Hindlimb muscle (tissue), 1 donor: ENCODE measurements at regions not wholly inside any gene's neighbourhood (a gene's known extent, or its start where the extent isn't known, plus 50 kb on each side); places are given as distances from the start of the nearest gene placed in this dataset.

Experiments
- DNase-seq: peaks from one replicate; pipeline ENCODE4 v3.0.0-alpha.2; 2013

DNA sequence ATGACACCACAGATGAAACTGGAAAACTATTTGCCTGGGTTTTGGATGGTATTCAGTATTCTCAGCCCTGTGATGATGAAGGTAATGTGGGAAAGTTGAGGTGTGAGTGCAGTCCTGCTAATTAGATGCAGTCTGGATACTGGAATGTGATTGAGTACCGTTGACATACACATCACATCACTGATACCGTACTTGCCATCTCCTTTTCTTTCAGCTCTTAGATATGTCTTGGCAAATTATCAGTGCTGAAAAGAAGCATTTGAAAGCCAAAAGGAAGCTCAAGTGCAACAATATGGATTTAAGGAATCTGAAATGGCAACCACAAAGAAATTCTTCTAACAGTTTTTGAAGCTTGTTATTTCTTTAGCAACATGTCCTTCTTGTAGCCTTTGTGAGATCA lies 381.4 kb upstream of the TGFBR2 start:
- no peak for DNase-seq

GRCh38 chr3:30226601-30227151 lies 379.7 kb upstream of the TGFBR2 start:
- DNase-seq = no peak

DNA sequence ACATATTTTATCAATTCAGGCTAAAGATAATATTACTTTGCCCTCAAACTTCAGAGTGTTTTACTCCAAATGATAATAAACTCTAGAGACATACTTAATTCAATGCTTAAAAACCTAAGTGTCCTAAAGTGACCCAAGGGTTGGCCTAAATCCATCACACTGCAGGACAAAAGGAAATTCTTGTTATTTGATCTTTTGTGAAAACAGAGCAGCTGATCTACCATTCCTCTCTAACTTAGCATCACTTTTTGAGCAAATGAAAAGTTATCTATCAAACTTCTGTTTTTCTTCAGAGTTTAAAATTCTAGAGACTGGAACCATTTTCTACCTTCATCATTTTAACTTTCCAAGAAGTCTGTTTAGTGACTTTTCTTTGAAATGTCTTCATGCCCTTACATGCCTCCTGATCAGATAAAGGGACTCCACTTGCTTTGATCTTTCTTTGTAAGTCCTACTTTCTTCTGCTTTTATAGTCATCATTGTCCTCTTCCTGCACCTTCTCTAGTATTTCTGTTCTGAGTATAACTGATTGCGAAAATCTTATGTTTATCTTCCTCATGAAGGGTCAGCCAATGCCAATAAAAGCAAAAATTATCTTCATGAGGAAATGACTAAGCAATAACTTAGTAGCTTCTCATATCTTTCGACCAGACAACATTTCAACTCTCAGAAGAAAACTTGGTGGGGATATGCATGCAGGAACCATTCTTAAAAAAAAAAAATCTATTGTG lies 378.7 kb upstream of the TGFBR2 start:
- no peak for DNase-seq

DNA sequence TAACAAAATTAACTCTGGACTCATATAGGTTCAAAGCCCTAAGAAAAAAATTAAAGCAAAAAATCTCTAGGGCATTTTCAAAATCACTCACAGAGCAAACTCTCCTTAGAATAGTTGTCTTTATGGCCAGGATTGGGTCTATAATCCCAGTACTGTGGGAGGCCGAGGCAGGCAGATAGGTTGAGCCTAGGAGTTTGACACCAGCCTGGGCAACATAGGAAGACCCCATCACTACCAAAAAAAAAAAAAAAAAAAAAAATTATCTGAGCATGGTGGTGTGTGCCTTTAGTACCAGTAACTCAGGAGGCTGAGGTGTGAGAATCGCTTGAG lies 378.1 kb upstream of the TGFBR2 start:
- no peak for DNase-seq

- no peak for DNase-seq
Observed at GRCh38 chr3:30231277-30232141, 374.9 kb upstream of the TGFBR2 start.

DNA sequence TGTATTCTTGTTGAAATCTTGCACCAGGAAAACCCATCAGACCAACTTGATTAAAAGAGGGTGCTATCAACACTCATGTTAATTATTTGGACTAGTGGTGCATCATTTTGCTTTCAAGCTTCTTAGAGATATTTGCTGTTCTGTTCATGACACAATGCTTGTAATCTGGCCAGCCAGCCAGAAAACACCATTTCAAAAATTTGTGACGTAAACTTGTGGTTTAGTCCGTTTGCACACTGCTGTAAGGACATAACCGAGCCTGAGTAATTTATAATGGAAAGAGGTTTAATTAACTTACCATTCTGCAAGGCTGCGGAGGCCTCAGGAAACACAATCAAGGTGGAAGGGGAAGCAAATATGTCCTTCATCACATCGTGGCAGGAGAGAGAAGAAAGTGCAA lies 374.3 kb upstream of the TGFBR2 start:
- no peak for DNase-seq

DNA sequence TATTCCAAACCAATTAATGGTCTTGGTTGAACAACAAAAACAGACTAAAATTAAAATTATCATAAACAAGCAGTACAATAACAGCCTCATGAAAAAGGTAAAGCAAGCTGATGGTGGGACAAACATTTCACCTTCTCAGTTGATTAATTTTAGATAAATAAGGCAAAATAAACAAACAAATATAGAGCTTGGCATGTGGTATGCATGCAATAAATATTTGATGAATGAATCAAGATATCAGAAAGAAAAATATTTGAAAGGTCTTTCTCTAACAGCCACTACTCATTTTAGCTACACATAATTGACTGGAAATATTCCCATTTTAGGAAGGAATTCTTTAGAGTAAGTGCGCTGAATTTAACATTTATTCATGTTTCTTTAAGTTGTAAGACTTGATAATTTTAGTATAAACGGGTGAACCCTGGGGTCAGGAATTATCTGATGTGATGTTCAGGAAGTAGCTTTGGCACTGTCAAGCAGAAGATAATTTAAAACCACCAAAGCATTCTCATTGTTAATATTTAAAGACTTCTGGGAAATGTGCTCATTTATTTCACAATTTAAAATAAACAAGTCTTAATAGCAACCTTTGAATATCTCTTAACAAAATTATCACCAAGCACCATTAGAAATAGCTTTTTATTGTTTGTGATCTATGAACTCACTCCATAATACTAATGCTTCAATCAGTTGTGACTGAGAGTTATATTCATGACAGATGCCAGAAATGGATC lies 372.3 kb upstream of the TGFBR2 start:
- no peak for DNase-seq

- DNase-seq = no peak
Observed at GRCh38 chr3:30236011-30236410, 370.4 kb upstream of the TGFBR2 start.

GRCh38 chr3:30241721-30242120 lies 364.7 kb upstream of the TGFBR2 start:
- DNase-seq = no peak

- no peak for DNase-seq
Observed at GRCh38 chr3:30245858-30246622, 360.4 kb upstream of the TGFBR2 start.

DNA sequence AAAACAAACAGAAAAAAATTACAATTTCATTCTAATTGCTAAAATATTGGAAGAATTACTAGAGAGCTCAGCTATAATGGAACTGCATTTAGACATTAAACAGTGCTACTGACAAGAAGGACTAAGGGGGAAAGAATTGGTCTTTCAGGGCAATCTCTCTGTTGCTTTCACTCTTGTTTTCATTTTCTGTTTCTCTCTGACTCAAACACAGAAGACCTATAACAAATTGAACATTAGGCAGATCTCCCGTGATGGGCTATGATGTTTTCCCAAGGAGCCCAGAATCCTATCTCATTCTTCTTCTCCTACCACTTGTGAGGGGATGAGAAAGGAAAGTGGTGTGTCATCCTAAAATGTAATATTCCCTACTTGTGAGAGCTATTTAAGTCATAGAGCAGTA lies 358.0 kb upstream of the TGFBR2 start:
- no peak for DNase-seq

DNA sequence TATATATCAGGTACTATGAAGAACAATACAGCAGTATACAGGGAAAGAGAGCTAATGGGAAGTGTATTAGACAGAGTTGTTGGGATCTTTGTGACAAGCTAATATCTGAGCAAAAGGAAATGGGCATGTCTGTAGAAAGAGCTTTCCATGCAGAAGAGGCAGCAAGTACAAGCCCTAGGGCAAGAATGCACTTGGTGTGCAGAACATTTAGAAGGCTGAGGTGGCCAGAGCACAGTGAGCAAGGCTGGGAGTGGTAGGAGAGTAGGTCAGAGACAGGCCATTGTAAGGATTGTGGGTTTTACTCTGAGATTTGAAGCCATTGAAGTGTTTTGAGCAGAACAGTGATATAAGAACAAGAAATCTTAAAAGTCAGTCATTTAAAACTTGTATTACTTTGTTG lies 353.9 kb upstream of the TGFBR2 start:
- no peak for DNase-seq

DNA sequence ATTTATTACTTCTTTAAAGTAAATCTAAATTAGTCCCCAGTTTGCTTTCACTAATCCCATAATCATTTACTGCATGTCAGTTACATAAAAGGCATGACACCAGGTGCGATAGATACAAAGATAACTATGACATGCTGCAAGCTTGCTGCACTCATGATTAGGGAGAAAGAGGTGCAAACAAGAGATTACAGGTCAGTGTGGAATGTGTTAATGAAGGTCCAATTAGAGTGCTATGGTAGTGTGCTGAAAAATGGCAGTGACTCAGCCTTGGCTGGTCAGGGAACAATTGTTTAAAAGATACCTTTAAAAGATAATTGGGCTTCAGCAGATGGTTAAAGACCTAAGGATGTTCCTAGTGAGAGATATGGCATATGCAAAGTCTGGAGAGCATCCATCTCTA lies 352.6 kb upstream of the TGFBR2 start:
- no peak for DNase-seq

GRCh38 chr3:30256474-30256873 lies 349.9 kb upstream of the TGFBR2 start:
- no peak for DNase-seq

GRCh38 chr3:30258426-30259392 lies 347.7 kb upstream of the TGFBR2 start:
- DNase-seq = no peak

DNA sequence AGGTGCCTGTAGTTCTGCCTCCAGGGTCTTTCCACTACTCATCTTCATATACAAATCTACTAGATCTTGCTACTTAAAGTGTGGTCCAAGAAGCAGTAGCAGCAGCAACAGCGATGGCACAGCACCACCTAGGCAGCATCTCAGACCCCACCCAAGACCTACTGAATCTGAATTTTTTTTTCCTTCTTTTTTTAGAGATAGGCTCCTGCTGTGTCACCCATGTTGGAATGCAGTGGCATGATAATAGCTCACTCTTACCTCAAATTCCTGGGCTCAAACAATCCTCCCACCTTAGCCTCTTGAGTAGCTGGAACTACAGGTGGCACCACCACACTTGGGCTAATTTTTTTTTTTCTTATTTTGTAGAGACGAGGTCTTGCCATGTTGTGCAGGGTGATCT lies 346.7 kb upstream of the TGFBR2 start:
- DNase-seq = no peak

DNA sequence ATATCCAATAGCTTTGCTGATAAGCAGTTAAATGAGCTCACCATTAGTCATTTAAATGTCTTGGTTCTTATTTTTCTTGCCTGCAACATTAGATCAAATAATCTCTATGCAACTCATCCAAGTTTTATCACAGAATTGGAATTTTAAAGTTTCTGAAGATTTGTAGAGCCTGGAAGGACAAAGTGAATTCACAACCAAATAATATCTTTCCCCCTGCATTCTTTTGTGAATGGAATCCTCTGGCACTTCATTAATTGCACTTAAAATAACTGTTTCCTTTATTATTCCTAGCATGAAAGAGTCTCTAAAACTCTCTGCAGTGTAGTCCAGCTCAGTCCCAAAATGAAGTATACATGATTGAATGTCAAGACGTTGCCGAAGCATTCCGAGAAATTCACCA lies 345.6 kb upstream of the TGFBR2 start:
- no peak for DNase-seq

DNA sequence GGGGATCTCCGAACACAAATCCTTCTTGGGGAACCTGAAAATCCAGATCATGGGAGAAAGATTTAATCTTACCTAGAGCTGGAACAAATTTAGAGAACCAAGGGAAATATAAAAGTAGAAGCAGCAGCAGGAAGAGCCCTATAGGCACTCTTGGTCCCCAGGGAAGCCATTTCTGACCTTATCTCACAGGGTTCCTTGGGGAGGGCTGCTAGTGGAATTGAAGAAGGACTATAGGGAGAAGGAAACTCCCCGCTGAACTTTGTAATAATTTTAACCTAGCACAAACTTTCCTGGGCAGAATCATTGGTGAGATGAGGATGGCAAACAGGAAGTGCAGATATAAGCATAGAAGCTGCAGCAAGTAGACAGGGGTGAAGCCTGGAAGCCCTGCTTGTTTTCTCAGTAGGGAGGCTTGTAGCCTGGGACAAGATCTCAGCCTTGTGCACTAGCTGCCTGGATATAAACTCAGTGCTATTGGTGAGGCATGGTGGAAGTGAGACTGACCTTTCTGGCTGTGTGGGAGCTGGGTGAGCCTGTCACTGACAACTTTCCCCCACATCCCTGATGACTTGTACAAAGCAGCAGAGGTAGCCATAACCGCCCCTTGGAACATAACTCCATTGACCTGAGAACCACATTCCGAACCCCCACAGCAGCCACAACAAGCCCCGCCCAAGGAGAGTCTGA lies 343.0 kb upstream of the TGFBR2 start:
- DNase-seq = no peak

DNA sequence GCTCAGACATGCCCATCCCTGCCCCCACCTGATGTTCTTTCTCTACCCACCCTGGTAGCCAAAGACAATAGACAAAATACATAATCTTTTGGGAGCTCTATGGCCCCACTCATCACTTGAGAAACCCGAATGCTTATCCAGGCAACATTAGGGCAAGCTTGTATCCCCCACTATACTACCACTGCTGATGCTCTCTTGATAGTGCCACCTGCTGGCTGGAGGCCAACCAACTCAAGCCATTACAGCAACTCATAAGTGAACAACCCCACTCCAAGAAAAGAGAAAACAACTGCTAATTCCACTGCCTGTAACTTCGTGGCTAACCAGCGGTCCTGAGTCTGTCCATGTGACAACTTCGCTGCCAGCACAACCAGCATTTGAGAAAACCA lies 342.5 kb upstream of the TGFBR2 start:
- DNase-seq = no peak

DNA sequence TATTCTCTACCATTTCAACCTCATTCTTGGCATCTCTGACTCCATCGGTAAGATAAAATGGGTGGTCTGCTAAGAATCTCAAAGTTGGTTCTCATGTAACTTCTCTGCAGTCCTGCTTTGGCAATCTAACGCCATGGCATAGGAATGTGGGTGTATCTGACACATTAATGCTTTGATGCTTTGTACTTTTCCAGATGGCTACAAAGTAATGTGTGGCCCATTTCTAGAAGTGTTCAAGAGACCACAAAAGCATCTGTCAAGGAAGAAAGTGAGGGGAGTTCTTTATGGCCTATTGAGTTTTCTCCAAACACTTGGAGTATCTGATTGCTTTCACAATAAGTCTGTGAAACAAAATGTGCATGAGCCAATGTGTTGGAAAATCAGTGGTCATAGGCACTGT lies 339.9 kb upstream of the TGFBR2 start:
- no peak for DNase-seq

GRCh38 chr3:30268288-30268687 lies 338.1 kb upstream of the TGFBR2 start:
- DNase-seq = no peak
